Neuronal stem cell (in vitro differentiated cells): ENCODE measurements at regions not wholly inside any gene's neighbourhood (a gene's known extent, or its start where the extent isn't known, plus 50 kb on each side); places are given as distances from the start of the nearest gene placed in this dataset.
"Not testable (repeated sequence)": the region's sequence is repeated elsewhere in the genome, so short reads cannot be mapped to it uniquely, and the experiment has no call there.

Source experiments
- DNase-seq: peaks from one replicate; pipeline ENCODE4 v3.0.0-alpha.2; 2013; ENCODE audit warnings: low spot score
- H2AFZ ChIP-seq: one replicate; pipeline ENCODE4 v1.6.1; 2013; ENCODE audit warnings: mild to moderate bottlenecking, low read length, inconsistent platforms
- H2AK5ac ChIP-seq: 2 replicates; pipeline ENCODE4 v1.6.1; 2013; ENCODE audit warnings: low read depth, mild to moderate bottlenecking, inconsistent platforms, low read length, moderate library complexity, mixed read lengths
- H2BK120ac ChIP-seq: 2 replicates; pipeline ENCODE4 v1.6.1; 2013; ENCODE audit warnings: low read depth, mild to moderate bottlenecking, inconsistent platforms, low read length, moderate library complexity, mixed read lengths
- H2BK12ac ChIP-seq: one replicate; pipeline ENCODE4 v1.6.1; 2013; ENCODE audit warnings: low read length, inconsistent platforms
- H2BK15ac ChIP-seq: 2 replicates; pipeline ENCODE4 v1.6.1; 2013; ENCODE audit warnings: mild to moderate bottlenecking, low read length, inconsistent platforms, mixed read lengths
- H2BK5ac ChIP-seq: one replicate; pipeline ENCODE4 v1.6.1; 2013; ENCODE audit warnings: inconsistent platforms, mild to moderate bottlenecking, low read length, moderate library complexity
- H3K14ac ChIP-seq: one replicate; pipeline ENCODE4 v1.6.1; 2013; ENCODE audit warnings: low read length, inconsistent platforms
- H3K18ac ChIP-seq: 2 replicates; pipeline ENCODE4 v1.6.1; 2013; ENCODE audit warnings: low read length, inconsistent platforms
- H3K23ac ChIP-seq: 2 replicates; pipeline ENCODE4 v1.6.1; 2013; ENCODE audit warnings: low read depth, mild to moderate bottlenecking, mixed read lengths, low read length, inconsistent platforms; ENCODE audit not compliant: poor library complexity
- H3K27ac ChIP-seq: replicated peaks from 3 replicates; pipeline ENCODE4 v1.5.1; 2013; ENCODE audit warnings: low read length, inconsistent platforms
- H3K27me3 ChIP-seq, 3 experiments: 2 replicates each; pipeline ENCODE4 v1.6.1; 2013; ENCODE audit warnings: low read length in 3 of 3, mild to moderate bottlenecking in 2 of 3, inconsistent platforms in 1 of 3, low read depth in 1 of 3, mixed read lengths in 1 of 3, moderate library complexity in 1 of 3; ENCODE audit not compliant: control insufficient read depth in 3 of 3, insufficient read depth in 3 of 3
- H3K36me3 ChIP-seq, 2 donors: replicated peaks in 1 of 2; 2 replicates each; pipeline ENCODE4 v1.6.1; 2013; ENCODE audit warnings: low read length in 2 of 2; ENCODE audit not compliant: control insufficient read depth in 2 of 2, insufficient read depth in 2 of 2
- H3K4ac ChIP-seq: 2 replicates; pipeline ENCODE4 v1.6.1; 2013; ENCODE audit warnings: inconsistent platforms, mild to moderate bottlenecking, low read length, moderate library complexity
- H3K4me1 ChIP-seq, 2 donors: 1 replicate in 1 of 2; 2 replicates in 1 of 2; pipeline ENCODE4 v1.6.1; 2013; ENCODE audit warnings: low read length in 2 of 2, low read depth in 1 of 2; ENCODE audit not compliant: control insufficient read depth in 2 of 2, insufficient read depth in 1 of 2
- H3K4me2 ChIP-seq: one replicate; pipeline ENCODE4 v1.6.1; 2013; ENCODE audit warnings: mild to moderate bottlenecking, low read length, inconsistent platforms; ENCODE audit not compliant: insufficient read depth, poor library complexity, severe bottlenecking
- H3K4me3 ChIP-seq, 2 donors: 2 replicates each; pipeline ENCODE4 v1.5.1; 2013; ENCODE audit warnings: low read length in 2 of 2, mild to moderate bottlenecking in 2 of 2, inconsistent platforms in 1 of 2, moderate library complexity in 1 of 2
- H3K79me1 ChIP-seq: one replicate; pipeline ENCODE4 v1.6.1; 2013; ENCODE audit warnings: low read depth, mild to moderate bottlenecking, inconsistent platforms, low read length, moderate library complexity
- H3K9ac ChIP-seq: one replicate; pipeline ENCODE4 v1.6.1; 2013; ENCODE audit warnings: mild to moderate bottlenecking, low read depth, low read length, inconsistent platforms; ENCODE audit not compliant: poor library complexity
- H3K9me3 ChIP-seq, 2 donors: replicated peaks in 1 of 2; 2 replicates each; pipeline versions ENCODE3 to v1.6.1; 2013; ENCODE audit warnings: low read length in 2 of 2, mild to moderate bottlenecking in 2 of 2, inconsistent platforms in 1 of 2, low read depth in 1 of 2, mixed read lengths in 1 of 2, moderate library complexity in 1 of 2; ENCODE audit not compliant: control insufficient read depth in 2 of 2, insufficient read depth in 1 of 2
- H4K8ac ChIP-seq: one replicate; pipeline ENCODE4 v1.6.1; 2013; ENCODE audit warnings: low read depth, mild to moderate bottlenecking, inconsistent platforms, low read length, moderate library complexity
- H4K91ac ChIP-seq: one replicate; pipeline ENCODE4 v1.6.1; 2013; ENCODE audit warnings: low read length, low read depth, mild to moderate bottlenecking, inconsistent platforms; ENCODE audit not compliant: poor library complexity
- WGBS, 2 donors: extraction: QIAGEN DNeasy Blood & Tissue Kit; methylation state at CpG; one replicate each; pipeline ENCODE4 v1.1.7; 2013; ENCODE audit warnings: missing lambda C conversion rate in 2 of 2, mixed read lengths in 1 of 2; ENCODE audit not compliant: insufficient read length in 2 of 2, insufficient replicate concordance in 1 of 2; ENCODE audit errors: extremely low coverage in 2 of 2; 5-methylcytosine and 5-hydroxymethylcytosine counted together

DNA sequence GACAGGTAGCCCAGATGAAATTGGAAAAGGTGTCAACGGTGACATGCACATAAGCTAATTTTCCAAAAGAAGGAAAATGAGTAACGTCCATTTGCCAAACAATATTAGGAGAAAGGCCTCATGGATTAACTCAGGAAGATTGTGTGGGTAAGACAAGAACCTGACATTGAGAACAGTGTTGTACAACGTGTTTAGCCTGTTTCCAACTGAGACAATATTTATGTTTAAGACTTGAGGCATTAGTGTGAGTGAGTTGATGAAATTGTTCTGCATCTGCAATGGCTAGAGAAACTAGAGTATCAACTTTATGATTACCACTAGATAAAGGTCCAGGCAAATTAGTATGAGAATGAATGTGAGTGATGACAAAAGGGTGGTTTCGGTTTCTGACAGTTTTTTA is 191.3 kb upstream of the RAI14 start:
- H3K23ac ChIP-seq, result no peak overlapping the region
- H2AFZ ChIP-seq, result no peak overlapping the region
- H3K36me3 ChIP-seq, result no peaks in the 10 kb centered on the region
- no peak overlapping the region for H3K27ac ChIP-seq
- no peak for DNase-seq
- H3K4ac ChIP-seq, result no peak overlapping the region
- no peak overlapping the region for H2BK12ac ChIP-seq
- no peak overlapping the region for H2BK120ac ChIP-seq
- H2AK5ac ChIP-seq, result no peak overlapping the region
- H3K9ac ChIP-seq, result no peak overlapping the region
- H2BK15ac ChIP-seq, result no peak overlapping the region
- H3K79me1 ChIP-seq, result peaks cover 3% of the 10 kb centered on the region
- no peak overlapping the region for H4K91ac ChIP-seq
- H4K8ac ChIP-seq, result no peak overlapping the region
- WGBS, 2 donors, result no CpG with 5 or more reads among the region's 4 CpGs
- no peak overlapping the region for H3K14ac ChIP-seq
- H3K4me1 ChIP-seq, result no peaks in the 10 kb centered on the region
- no peak overlapping the region for H3K4me3 ChIP-seq
- H3K4me2 ChIP-seq, result no peak overlapping the region
- no peaks in the 10 kb centered on the region for H3K27me3 ChIP-seq
- no peak overlapping the region for H3K18ac ChIP-seq
- H3K9me3 ChIP-seq, result no peaks in the 10 kb centered on the region
- H2BK5ac ChIP-seq, result no peak overlapping the region

DNA sequence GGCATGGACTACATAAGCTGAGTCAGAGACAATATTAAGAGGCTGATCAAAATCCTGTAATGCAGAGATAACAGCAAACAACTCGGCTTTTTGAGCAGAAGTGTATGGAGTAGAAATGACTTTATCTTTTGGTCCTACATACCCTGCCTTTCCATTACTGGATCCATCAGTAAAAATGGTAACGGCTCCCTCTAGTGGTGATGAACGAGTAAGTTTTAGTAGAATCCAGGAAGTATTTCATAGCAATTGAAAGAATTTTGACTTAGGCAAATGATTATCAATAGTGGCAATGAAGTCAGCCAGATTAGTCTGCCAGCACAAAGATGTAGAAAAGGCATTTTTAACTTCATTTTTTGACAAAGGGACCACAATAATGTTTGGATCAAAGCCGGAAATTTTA is 190.8 kb upstream of the RAI14 start:
- H2BK120ac ChIP-seq, H3K23ac ChIP-seq, H3K36me3 ChIP-seq, H3K27me3 ChIP-seq, H4K91ac ChIP-seq, DNase-seq, H2BK12ac ChIP-seq, H3K14ac ChIP-seq, H3K27ac ChIP-seq, H3K9me3 ChIP-seq, H3K4ac ChIP-seq, H3K4me3 ChIP-seq, H3K4me1 ChIP-seq, H2BK15ac ChIP-seq, H2BK5ac ChIP-seq, H3K18ac ChIP-seq, H3K79me1 ChIP-seq, H3K4me2 ChIP-seq, H4K8ac ChIP-seq, H2AK5ac ChIP-seq, H3K9ac ChIP-seq: not testable (repeated sequence)
- WGBS, 2 donors, result no CpG with 5 or more reads among the region's 4 CpGs
- H2AFZ ChIP-seq, result peak overlapping the region; percentile 35

DNA sequence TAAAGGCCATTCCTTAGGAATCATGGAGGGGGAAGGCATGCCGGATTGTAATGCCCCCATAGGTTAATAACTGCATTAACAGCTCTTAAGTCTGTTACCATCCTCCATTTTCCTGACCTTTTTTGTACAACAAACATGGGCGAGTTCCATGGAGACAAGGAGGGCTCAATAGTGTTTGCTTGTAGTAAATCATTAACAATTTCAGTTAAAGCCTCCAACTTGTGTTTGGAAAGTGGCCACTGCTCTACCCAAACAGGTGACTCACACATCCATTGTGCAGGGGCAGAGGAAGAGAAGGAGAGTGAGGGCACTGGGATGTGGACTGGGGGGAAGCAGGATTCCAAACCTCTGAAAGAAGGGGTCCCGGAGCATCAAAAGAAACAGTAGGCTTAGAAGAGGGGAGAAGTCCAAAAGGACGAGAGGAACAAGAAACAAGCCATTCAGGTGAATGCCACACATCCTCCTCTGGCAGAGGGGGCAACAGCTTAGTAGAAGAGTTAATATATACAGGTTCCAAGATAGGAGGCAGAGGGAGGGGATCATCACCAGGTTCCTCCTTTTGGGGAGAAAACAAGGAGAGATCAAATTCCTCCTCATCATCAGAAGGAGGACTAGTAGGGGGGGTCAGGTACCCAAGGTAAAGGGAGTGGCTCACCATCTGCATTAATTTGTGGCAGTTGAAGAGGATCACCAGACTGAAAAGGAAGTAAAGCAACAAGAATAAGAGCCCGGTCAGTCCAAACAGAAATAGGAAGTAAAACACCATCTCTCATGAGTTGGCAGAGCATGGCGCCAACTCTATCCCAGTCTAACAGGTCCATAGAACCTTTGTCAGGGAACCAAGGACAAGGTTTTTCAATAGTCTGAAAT is 189.4 kb upstream of the RAI14 start:
- H3K4me3 ChIP-seq, H4K91ac ChIP-seq, H3K9ac ChIP-seq, H3K36me3 ChIP-seq, H2BK15ac ChIP-seq, H3K9me3 ChIP-seq, H3K4me1 ChIP-seq, H2BK12ac ChIP-seq, H2BK120ac ChIP-seq, H3K4me2 ChIP-seq, H4K8ac ChIP-seq, DNase-seq, H3K27me3 ChIP-seq, H3K23ac ChIP-seq, H3K79me1 ChIP-seq, H3K14ac ChIP-seq, H2BK5ac ChIP-seq, H3K18ac ChIP-seq, H3K4ac ChIP-seq, H2AK5ac ChIP-seq, H3K27ac ChIP-seq: not testable (repeated sequence)
- no CpG with 5 or more reads among the region's 6 CpGs for WGBS, 2 donors
- peak overlapping the region; percentile 57 for H2AFZ ChIP-seq

DNA sequence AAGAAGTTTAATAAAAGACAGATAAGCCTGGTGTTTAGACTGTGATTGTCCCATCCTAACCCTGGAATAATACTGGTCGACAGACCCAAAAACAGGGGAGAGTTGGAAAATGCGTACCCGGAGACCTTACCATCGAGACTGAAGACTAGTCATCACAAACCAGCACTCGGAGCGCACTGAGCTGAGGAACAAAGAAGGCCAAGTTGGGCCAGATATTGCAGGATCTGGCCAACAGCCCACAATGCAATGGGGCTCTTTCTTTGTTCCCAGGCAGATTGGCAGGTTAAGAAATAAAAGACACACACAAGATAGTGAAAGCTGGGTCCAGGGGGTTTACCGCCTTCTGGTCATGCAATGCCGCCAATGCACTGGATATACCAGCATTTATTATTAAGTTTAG is 188.7 kb upstream of the RAI14 start:
- Histone ChIP-seq H3K4me1 (no peaks in the 10 kb centered on the region), H3K4me2 (no peak overlapping the region), H3K27me3 (no peaks in the 10 kb centered on the region), H3K9ac (no peak overlapping the region), H3K79me1 (peaks cover 3% of the 10 kb centered on the region), H3K14ac (no peak overlapping the region), H2BK15ac (no peak overlapping the region), H3K9me3 (no peaks in the 10 kb centered on the region), H2BK12ac (no peak overlapping the region), H2AFZ (peak overlapping the region; percentile 57), H3K4ac (no peak overlapping the region), H2BK5ac (no peak overlapping the region), H3K27ac (no peak overlapping the region), H2BK120ac (no peak overlapping the region), H2AK5ac (no peak overlapping the region), H4K8ac (no peak overlapping the region), H4K91ac (no peak overlapping the region), H3K36me3 (no peaks in the 10 kb centered on the region), H3K23ac (no peak overlapping the region), H3K18ac (no peak overlapping the region), H3K4me3 (no peak overlapping the region)
- WGBS, 2 donors, result no CpG with 5 or more reads among the region's 8 CpGs
- no peak for DNase-seq
